BLaER1 (cell line): ENCODE measurements at regions not wholly inside any gene's neighbourhood (a gene's known extent, or its start where the extent isn't known, plus 50 kb on each side); places are given as distances from the start of the nearest gene placed in this dataset.

Source experiments
- H3K27ac ChIP-seq: shearing (Covaris generic); formaldehyde crosslinking; 2 replicates; pipeline ENCODE4 v1.8.1; 2022
- H3K27me3 ChIP-seq: shearing (Covaris generic); formaldehyde crosslinking; 2 replicates; pipeline ENCODE4 v1.8.1; 2022
- H3K36me3 ChIP-seq: shearing (Covaris generic); formaldehyde crosslinking; 2 replicates; pipeline ENCODE4 v1.8.1; 2022
- H3K4me1 ChIP-seq: shearing (Covaris generic); formaldehyde crosslinking; 2 replicates; pipeline ENCODE4 v1.8.1; 2022
- H3K4me2 ChIP-seq: shearing (Covaris generic); formaldehyde crosslinking; 2 replicates; pipeline ENCODE4 v1.8.1; 2022
- H3K4me3 ChIP-seq: shearing (Covaris generic); formaldehyde crosslinking; 2 replicates; pipeline ENCODE4 v1.8.1; 2022
- H3K9ac ChIP-seq: shearing (Covaris generic); formaldehyde crosslinking; 2 replicates; pipeline ENCODE4 v1.8.1; 2022
- H3K9me3 ChIP-seq: shearing (Covaris generic); formaldehyde crosslinking; 2 replicates; pipeline ENCODE4 v1.8.1; 2022
- H4K20me1 ChIP-seq: shearing (Covaris generic); formaldehyde crosslinking; 2 replicates; pipeline ENCODE4 v1.8.1; 2022
- Cebpa-rat ChIP-seq: shearing (Covaris generic); IDR thresholded peaks from 2 replicates; pipeline ENCODE4 v1.8.1; 2022

GRCh38 chr15:31551323-31551722 is 224.7 kb downstream of the KLF13 start:
- no peak overlapping the region for H3K9ac ChIP-seq
- H3K4me1 ChIP-seq = no peaks in the 10 kb centered on the region
- no peaks in the 10 kb centered on the region for H3K27me3 ChIP-seq
- H3K4me3 ChIP-seq = no peak overlapping the region
- H4K20me1 ChIP-seq = no peaks in the 10 kb centered on the region
- H3K9me3 ChIP-seq = no peaks in the 10 kb centered on the region
- H3K36me3 ChIP-seq = no peaks in the 10 kb centered on the region
- TF ChIP-seq Cebpa-rat = no peak
- no peak overlapping the region for H3K4me2 ChIP-seq
- H3K27ac ChIP-seq = no peak overlapping the region

DNA sequence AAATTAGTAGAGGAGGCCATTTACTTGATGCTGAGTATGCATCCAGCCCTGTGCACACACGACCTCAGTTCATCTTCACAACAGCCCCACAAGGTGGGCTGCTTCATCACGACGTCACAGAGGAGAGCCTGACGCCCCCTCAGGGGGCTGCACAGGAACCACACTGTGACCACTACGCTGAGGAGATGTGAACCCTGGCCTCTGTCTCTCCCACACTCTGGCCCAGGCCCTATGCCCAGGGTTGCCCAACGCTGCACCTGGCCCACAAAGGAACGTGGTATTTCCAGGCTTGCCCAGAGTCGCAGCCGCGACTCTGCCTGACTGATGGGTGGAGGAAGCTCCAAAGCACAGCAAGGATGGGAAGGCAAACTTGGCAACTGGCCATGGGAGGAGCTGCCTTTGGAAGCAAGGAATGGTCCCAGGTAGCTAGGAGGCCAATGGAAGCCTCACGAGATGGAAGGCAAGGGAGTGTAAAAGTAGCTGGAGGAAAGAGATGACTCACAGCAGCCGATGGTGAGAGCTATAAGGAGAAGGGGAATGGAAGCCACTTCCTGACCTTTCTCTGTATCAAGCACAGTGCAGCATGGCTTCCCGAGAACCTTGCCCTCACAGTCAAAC is 226.0 kb downstream of the KLF13 start:
- no peak for TF ChIP-seq Cebpa-rat

GRCh38 chr15:31554261-31554660 is 227.6 kb downstream of the KLF13 start:
- H3K9ac ChIP-seq = no peak overlapping the region
- no peaks in the 10 kb centered on the region for H3K36me3 ChIP-seq
- no peak for TF ChIP-seq Cebpa-rat
- H3K4me3 ChIP-seq = no peak overlapping the region
- no peaks in the 10 kb centered on the region for H3K27me3 ChIP-seq
- no peaks in the 10 kb centered on the region for H4K20me1 ChIP-seq
- no peak overlapping the region for H3K27ac ChIP-seq
- H3K9me3 ChIP-seq = no peaks in the 10 kb centered on the region
- no peak overlapping the region for H3K4me2 ChIP-seq
- H3K4me1 ChIP-seq = no peaks in the 10 kb centered on the region

More for the DNA sequence above, 226.0 kb downstream of the KLF13 start:
- Histone ChIP-seq H3K4me2 (no peak overlapping the region), H3K27ac (no peak overlapping the region), H3K4me3 (no peak overlapping the region), H3K27me3 (no peaks in the 10 kb centered on the region), H3K4me1 (no peaks in the 10 kb centered on the region), H3K36me3 (no peaks in the 10 kb centered on the region), H3K9ac (no peak overlapping the region), H4K20me1 (no peaks in the 10 kb centered on the region), H3K9me3 (no peaks in the 10 kb centered on the region)

DNA sequence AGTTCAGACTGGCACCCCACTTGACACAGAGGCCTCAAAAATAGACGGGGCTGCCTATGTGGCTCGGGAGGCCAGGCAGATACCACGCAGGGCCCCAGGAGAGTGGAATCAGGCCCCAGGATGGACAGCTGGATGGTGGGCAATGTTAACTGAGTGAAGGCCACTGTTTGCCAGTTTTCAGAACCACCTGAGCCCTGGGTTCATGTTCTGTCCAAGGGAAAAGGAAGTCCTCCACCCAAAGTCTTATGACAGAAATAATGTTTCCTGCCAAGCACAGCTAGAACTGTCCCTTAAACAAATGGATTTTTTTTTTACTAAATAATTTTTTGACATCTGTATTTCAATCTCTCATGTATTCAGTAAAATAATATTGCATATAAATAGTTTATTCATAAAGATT is 228.4 kb downstream of the KLF13 start:
- Histone ChIP-seq H3K4me2 (no peak overlapping the region), H3K27ac (no peak overlapping the region), H3K36me3 (no peaks in the 10 kb centered on the region), H3K4me1 (no peaks in the 10 kb centered on the region), H3K4me3 (no peak overlapping the region), H3K9me3 (no peaks in the 10 kb centered on the region), H3K27me3 (no peaks in the 10 kb centered on the region), H4K20me1 (no peaks in the 10 kb centered on the region), H3K9ac (no peak overlapping the region)
- TF ChIP-seq Cebpa-rat = no peak

- no peaks in the 10 kb centered on the region for H4K20me1 ChIP-seq
- H3K36me3 ChIP-seq = no peaks in the 10 kb centered on the region
- no peaks in the 10 kb centered on the region for H3K27me3 ChIP-seq
- H3K9ac ChIP-seq = no peak overlapping the region
- no peak overlapping the region for H3K4me2 ChIP-seq
- TF ChIP-seq Cebpa-rat = no peak
- H3K4me1 ChIP-seq = no peaks in the 10 kb centered on the region
- no peak overlapping the region for H3K4me3 ChIP-seq
- no peak overlapping the region for H3K27ac ChIP-seq
- H3K9me3 ChIP-seq = no peaks in the 10 kb centered on the region
Measured at GRCh38 chr15:31556494-31557150, 230.0 kb downstream of the KLF13 start.

- Histone ChIP-seq H4K20me1 (no peaks in the 10 kb centered on the region), H3K4me1 (no peaks in the 10 kb centered on the region), H3K9ac (no peak overlapping the region), H3K4me3 (no peak overlapping the region), H3K4me2 (no peak overlapping the region), H3K36me3 (no peaks in the 10 kb centered on the region), H3K9me3 (no peaks in the 10 kb centered on the region), H3K27ac (no peak overlapping the region), H3K27me3 (no peaks in the 10 kb centered on the region)
- no peak for TF ChIP-seq Cebpa-rat
Measured at GRCh38 chr15:31557899-31558298, 231.3 kb downstream of the KLF13 start.

GRCh38 chr15:31558840-31559239 is 232.2 kb downstream of the KLF13 start:
- H3K27me3 ChIP-seq = no peaks in the 10 kb centered on the region
- no peaks in the 10 kb centered on the region for H4K20me1 ChIP-seq
- no peak overlapping the region for H3K9ac ChIP-seq
- no peaks in the 10 kb centered on the region for H3K9me3 ChIP-seq
- no peak for TF ChIP-seq Cebpa-rat
- H3K4me2 ChIP-seq = no peak overlapping the region
- H3K4me3 ChIP-seq = no peak overlapping the region
- H3K27ac ChIP-seq = no peak overlapping the region
- no peaks in the 10 kb centered on the region for H3K4me1 ChIP-seq
- no peaks in the 10 kb centered on the region for H3K36me3 ChIP-seq

DNA sequence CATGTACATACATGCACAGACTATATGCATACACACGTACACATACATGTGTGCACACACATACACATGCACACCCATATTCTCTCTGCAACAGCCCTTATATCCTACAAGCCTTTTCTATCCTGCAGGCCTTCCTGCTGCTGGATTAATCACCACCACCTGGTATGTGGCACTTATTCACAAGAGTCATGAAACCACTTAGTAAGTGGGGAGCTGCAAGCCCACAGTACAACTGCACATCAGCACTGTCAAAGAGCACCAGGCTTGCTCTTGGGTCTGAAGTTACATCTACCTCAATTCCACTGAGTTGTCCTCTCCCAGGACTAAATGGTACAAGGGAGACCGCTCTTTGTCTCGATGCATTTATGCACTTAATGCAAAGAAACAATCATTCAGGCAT is 233.2 kb downstream of the KLF13 start:
- H3K27me3 ChIP-seq = no peaks in the 10 kb centered on the region
- H3K4me1 ChIP-seq = no peaks in the 10 kb centered on the region
- H3K4me3 ChIP-seq = no peak overlapping the region
- H3K4me2 ChIP-seq = no peak overlapping the region
- H3K27ac ChIP-seq = no peak overlapping the region
- H4K20me1 ChIP-seq = no peaks in the 10 kb centered on the region
- H3K9me3 ChIP-seq = no peaks in the 10 kb centered on the region
- no peak overlapping the region for H3K9ac ChIP-seq
- TF ChIP-seq Cebpa-rat = no peak
- no peaks in the 10 kb centered on the region for H3K36me3 ChIP-seq

GRCh38 chr15:31560643-31561042 is 234.0 kb downstream of the KLF13 start:
- Histone ChIP-seq H3K27me3 (no peaks in the 10 kb centered on the region), H3K4me3 (no peak overlapping the region), H3K36me3 (no peaks in the 10 kb centered on the region), H3K9me3 (no peaks in the 10 kb centered on the region), H3K9ac (no peak overlapping the region), H4K20me1 (no peaks in the 10 kb centered on the region), H3K4me1 (no peaks in the 10 kb centered on the region), H3K27ac (no peak overlapping the region), H3K4me2 (no peak overlapping the region)
- TF ChIP-seq Cebpa-rat = no peak

- Histone ChIP-seq H3K4me1 (no peaks in the 10 kb centered on the region), H4K20me1 (no peaks in the 10 kb centered on the region), H3K4me3 (no peak overlapping the region), H3K9ac (no peak overlapping the region), H3K27ac (no peak overlapping the region), H3K27me3 (no peaks in the 10 kb centered on the region), H3K4me2 (no peak overlapping the region), H3K36me3 (no peaks in the 10 kb centered on the region), H3K9me3 (no peaks in the 10 kb centered on the region)
- TF ChIP-seq Cebpa-rat = no peak
Measured at GRCh38 chr15:31561156-31561555, 234.5 kb downstream of the KLF13 start.

GRCh38 chr15:31563001-31563400 is 236.4 kb downstream of the KLF13 start:
- no peak overlapping the region for H3K4me2 ChIP-seq
- no peaks in the 10 kb centered on the region for H3K27me3 ChIP-seq
- H3K4me3 ChIP-seq = no peak overlapping the region
- no peaks in the 10 kb centered on the region for H3K36me3 ChIP-seq
- no peak overlapping the region for H3K27ac ChIP-seq
- peaks cover 13% of the 10 kb centered on the region for H3K9me3 ChIP-seq
- TF ChIP-seq Cebpa-rat = no peak
- H3K9ac ChIP-seq = no peak overlapping the region
- no peaks in the 10 kb centered on the region for H3K4me1 ChIP-seq
- no peaks in the 10 kb centered on the region for H4K20me1 ChIP-seq
